Amniotic epithelial cell (primary cell): ENCODE measurements at regions not wholly inside any gene's neighbourhood (a gene's known extent, or its start where the extent isn't known, plus 50 kb on each side); places are given as distances from the start of the nearest gene placed in this dataset.
"Not testable (repeated sequence)": the region's sequence is repeated elsewhere in the genome, so short reads cannot be mapped to it uniquely, and the experiment has no call there.

Source experiments
- DNase-seq: peaks from one replicate; pipeline ENCODE4 v3.0.0-alpha.2; 2010; ENCODE audit warnings: low read depth

GRCh38 chr6:125431971-125432370 is 130.2 kb upstream of the HDDC2 start:
- no peak for DNase-seq

GRCh38 chr6:125432963-125433362 is 131.2 kb upstream of the HDDC2 start:
- DNase-seq: no peak

- DNase-seq: no peak
Measured at GRCh38 chr6:125434760-125435159, 133.0 kb upstream of the HDDC2 start.

- no peak for DNase-seq
Measured at GRCh38 chr6:125439512-125439911, 137.7 kb upstream of the HDDC2 start.

- no peak for DNase-seq
Measured at GRCh38 chr6:125444006-125444923, 142.5 kb upstream of the HDDC2 start.

DNA sequence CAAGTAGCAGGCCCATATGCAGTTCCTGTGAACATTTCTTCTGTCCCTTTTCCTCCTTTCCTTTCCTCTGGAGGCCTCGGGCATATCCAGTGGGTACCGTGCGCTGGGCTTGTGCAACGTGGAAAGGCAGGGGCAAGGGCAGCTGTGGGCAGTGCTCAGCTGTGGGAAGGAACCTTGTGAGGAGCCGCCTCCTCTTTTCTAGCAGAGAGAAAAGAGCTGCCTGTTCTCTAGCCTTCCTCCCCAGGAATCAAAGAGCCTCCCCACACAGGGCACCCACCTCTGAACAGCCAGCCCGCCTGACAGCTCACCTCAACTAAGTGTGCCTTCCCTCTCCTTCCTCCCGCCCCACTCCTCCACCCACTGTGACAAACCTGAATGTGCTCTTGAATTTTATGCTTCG is 143.3 kb upstream of the HDDC2 start:
- DNase-seq: no peak

- no peak for DNase-seq
Measured at GRCh38 chr6:125446011-125446410, 144.2 kb upstream of the HDDC2 start.

GRCh38 chr6:125451750-125452149 is 150.0 kb upstream of the HDDC2 start:
- DNase-seq: no peak

DNA sequence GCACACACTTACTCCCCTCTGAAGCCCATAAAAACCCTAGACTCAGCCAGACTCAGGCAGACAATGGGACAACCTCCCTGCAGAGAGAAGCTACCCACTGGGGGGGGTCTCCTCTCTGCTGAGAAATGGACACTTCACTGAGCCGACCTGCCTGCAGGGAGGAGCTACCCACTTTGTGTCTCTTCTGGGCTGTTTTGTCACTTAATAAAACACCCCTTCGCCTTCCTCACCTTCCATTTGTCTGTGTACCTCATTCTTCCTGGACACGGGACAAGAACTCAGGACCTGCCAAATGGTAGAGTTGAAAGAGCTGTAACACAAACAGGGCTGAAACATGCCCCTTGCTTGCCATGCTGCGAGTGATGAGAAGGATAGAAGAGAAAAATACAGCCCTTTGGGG is 151.7 kb upstream of the HDDC2 start:
- DNase-seq: no peak

DNA sequence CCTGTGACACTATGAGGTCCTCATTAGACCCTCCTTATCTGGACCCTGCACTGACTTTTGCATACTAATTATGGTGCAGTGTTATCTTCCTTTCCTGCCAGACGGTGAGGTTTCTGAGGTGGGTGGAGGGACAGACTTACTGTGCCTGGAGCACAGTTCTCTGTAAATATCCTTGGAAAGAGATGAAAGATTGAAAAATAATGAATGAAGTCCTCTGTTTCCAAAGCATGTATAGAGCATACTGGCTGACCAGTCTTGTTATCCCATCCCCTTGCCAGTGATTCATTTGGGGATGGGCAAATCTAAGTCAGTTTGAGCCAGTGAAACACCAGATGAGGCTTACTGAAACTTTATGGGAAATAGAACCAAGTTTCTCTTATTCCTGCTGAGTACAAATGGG is 152.6 kb upstream of the HDDC2 start:
- DNase-seq: no peak

- not testable (repeated sequence) for DNase-seq
Measured at GRCh38 chr6:125458493-125458892, 156.7 kb upstream of the HDDC2 start.

DNA sequence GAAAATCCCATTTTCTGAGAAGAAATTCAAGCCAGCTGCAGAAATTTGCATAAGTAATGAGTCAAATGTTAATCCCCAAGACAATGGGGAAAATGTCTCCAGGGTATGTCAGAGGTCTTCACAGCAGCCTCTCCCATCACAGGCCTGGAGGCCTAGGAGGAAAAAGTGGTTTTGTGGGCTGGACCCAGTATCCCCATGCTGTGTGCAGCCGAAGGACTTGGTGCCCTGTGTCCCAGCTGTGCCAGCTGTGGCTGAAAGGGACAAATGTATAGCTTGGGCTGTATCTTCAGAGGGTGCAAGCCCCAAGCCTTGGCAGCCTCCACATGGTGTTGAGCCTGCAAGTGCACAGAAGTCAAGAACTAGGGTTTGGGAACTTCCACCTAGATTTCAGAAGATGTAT is 163.6 kb upstream of the HDDC2 start:
- DNase-seq: not testable (repeated sequence)

DNA sequence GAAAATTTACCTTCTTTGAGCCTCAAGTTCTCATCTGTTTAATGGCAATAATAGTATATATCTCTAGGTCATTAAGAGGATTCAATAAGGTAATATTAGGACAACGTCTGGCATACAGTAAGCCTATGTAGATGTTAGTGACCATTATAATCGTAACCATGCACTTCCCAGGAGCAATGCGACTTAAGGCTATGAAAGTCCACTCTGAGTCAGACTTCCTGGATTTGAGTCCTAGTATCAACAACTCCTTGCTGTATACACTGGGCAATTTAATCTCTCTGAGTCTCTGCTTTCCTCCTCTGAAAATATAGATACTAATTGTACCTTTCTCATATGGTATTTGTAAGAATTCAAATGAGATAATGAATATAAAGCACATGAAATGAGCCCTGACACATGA is 168.1 kb upstream of the HDDC2 start:
- no peak for DNase-seq

GRCh38 chr6:125471667-125472066 is 169.9 kb upstream of the HDDC2 start:
- DNase-seq: no peak

DNA sequence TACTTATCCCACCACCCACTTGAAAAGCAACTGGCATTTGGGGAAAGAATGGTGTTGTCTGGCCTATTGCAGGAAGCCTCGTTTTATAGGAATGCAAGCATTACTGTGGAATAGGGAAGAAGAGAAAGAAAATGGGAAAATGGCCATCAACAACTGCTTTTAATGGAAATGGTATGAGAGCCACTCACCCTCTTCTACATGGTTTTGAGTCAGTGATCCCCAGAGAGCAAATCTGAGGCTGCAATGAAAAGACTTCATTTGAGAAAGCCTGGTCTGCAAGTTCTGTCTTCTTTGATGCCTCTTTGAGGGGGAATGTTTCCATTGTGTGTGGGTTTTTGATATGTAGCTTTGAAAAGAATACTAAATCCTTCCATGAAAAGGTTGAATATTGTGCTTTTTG is 172.3 kb upstream of the HDDC2 start:
- no peak for DNase-seq

- DNase-seq: no peak
Measured at GRCh38 chr6:125477156-125477555, 175.4 kb upstream of the HDDC2 start.

DNA sequence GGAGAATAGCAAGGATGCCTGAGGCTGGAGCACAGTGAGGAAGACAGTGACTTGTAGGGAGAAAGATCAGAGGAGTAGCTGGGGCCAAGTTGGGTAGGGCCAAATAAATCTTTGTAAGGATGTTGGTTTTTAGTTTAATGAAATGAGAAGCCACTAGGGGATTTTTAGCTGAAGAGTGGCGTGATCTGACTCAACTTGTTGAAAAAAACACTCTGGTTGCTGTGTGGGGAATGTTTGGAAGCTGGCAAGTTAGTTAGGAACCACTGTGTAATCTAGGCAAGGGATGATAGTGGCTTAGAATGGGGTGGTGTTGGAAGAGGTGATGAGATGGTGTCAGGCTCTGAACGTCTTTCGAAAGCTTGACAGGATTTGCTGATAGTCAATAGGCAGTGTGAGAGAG is 176.1 kb upstream of the HDDC2 start:
- no peak for DNase-seq

GRCh38 chr6:125480146-125480545 is 178.4 kb upstream of the HDDC2 start:
- no peak for DNase-seq

DNA sequence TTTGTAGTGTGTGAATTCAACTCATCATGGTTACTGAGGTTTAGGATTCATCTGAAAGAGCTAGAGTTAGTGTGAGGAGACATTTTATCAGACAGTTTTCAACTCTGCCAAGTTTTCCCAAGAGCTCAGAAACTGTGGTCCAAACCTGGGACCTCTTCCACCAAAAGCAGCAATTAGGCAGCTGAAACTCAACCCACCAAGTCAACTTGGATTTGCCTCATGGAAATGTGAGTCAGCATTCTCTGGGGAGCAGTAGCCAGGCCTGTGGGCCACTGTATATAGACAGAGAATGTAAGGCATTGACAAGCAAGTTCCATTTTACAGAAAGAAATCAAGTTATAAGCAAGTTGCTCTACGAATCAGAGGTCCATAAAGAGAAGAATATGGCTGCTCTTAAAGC is 178.8 kb upstream of the HDDC2 start:
- DNase-seq: no peak

- DNase-seq: no peak
Measured at GRCh38 chr6:125481056-125481455, 179.3 kb upstream of the HDDC2 start.

- no peak for DNase-seq
Measured at GRCh38 chr6:125485757-125486156, 184.0 kb upstream of the HDDC2 start.

GRCh38 chr6:125486881-125487280 is 185.1 kb upstream of the HDDC2 start:
- no peak for DNase-seq

DNA sequence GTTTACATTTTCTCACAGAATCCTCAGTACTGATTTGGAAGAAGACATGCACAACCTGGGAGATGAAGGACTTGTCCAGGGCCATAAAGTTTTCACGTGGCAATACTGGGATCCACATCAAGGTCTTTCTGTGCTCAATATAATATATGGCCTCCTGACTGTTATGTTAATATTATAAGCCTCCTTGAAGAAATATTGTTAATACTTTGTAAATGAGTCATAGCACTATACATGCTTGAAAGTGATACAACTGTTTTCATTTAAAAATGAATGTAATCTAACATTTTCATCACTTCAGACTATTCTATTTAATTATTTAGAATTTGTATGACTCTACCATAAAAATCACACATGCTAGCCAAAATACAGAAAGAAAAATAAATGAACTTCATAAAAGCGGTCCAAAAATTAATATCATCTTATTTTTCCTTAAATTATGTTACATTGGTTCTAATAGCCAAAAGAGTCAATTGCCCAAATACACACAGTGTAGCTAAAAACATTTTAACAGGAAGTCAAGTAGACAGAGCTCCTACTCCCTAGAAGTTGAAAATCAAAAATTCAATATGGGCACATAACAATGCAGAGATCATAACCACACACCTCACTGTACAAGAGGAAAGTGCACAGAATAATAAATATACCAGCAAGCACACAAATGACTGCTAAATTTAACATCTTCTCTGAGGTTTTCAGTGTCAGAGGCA is 188.0 kb upstream of the HDDC2 start:
- DNase-seq: no peak
